GM21737 (cell line): ENCODE measurements at regions not wholly inside any gene's neighbourhood (a gene's known extent, or its start where the extent isn't known, plus 50 kb on each side); places are given as distances from the start of the nearest gene placed in this dataset.
"Not testable (repeated sequence)": the region's sequence is repeated elsewhere in the genome, so short reads cannot be mapped to it uniquely, and the experiment has no call there.

ENCODE experiments used
- ATAC-seq: cut with Tn5 transposase; IDR thresholded peaks from one replicate; pipeline ENCODE4 v1.9.1; 2021; ENCODE audit warnings: mild to moderate bottlenecking, moderate library complexity; ENCODE audit not compliant: unreplicated experiment

- not testable (repeated sequence) for ATAC-seq
Observed at GRCh38 chr9:62833323-62834200, 1643.7 kb downstream of the SPATA31A7 start.

- ATAC-seq = peak; percentile 22
Observed at GRCh38 chr9:62837254-62837911, 1647.5 kb downstream of the SPATA31A7 start.

- ATAC-seq = peak; percentile 100
Observed at GRCh38 chr9:62838024-62838718, 1648.3 kb downstream of the SPATA31A7 start.

GRCh38 chr9:62839168-62839567 is 1649.3 kb downstream of the SPATA31A7 start:
- not testable (repeated sequence) for ATAC-seq

- not testable (repeated sequence) for ATAC-seq
Observed at GRCh38 chr9:62843145-62843544, 1653.3 kb downstream of the SPATA31A7 start.

- not testable (repeated sequence) for ATAC-seq
Observed at GRCh38 chr9:62843706-62844290, 1654.0 kb downstream of the SPATA31A7 start.

GRCh38 chr9:62844681-62845185 is 1654.9 kb downstream of the SPATA31A7 start:
- not testable (repeated sequence) for ATAC-seq

GRCh38 chr9:62848258-62848657 is 1658.4 kb downstream of the SPATA31A7 start:
- ATAC-seq = not testable (repeated sequence)

- not testable (repeated sequence) for ATAC-seq
Observed at GRCh38 chr9:62849991-62850390, 1660.2 kb downstream of the SPATA31A7 start.

- ATAC-seq = not testable (repeated sequence)
Observed at GRCh38 chr9:62857280-62857679, 1667.4 kb downstream of the SPATA31A7 start.

GRCh38 chr9:62858240-62858639 is 1668.4 kb downstream of the SPATA31A7 start:
- not testable (repeated sequence) for ATAC-seq

- ATAC-seq = not testable (repeated sequence)
Observed at GRCh38 chr9:62860939-62861860, 1671.4 kb downstream of the SPATA31A7 start.

GRCh38 chr9:62862180-62862579 is 1672.3 kb downstream of the SPATA31A7 start:
- ATAC-seq = not testable (repeated sequence)

GRCh38 chr9:62863319-62863718 is 1673.5 kb downstream of the SPATA31A7 start:
- not testable (repeated sequence) for ATAC-seq

GRCh38 chr9:62863867-62864266 is 1674.0 kb downstream of the SPATA31A7 start:
- ATAC-seq = not testable (repeated sequence)

GRCh38 chr9:62864481-62865469 is 1674.9 kb downstream of the SPATA31A7 start:
- ATAC-seq = not testable (repeated sequence)

GRCh38 chr9:62869061-62869460 is 1679.2 kb downstream of the SPATA31A7 start:
- not testable (repeated sequence) for ATAC-seq

GRCh38 chr9:62871765-62872164 is 1681.9 kb downstream of the SPATA31A7 start:
- not testable (repeated sequence) for ATAC-seq
